ENCODE measurements at regions not wholly inside any gene's neighbourhood (a gene's known extent, or its start where the extent isn't known, plus 50 kb on each side); places are given as distances from the start of the nearest gene placed in this dataset.

- DNase-seq (ENCODE audit: low read depth) = no peak
Observed at GRCh38 chr14:87732562-87732961, 260.4 kb downstream of the GALC start.

GRCh38 chr14:87725318-87725717 is 267.7 kb downstream of the GALC start:
- DNase-seq (ENCODE audit: low read depth) = no peak

GRCh38 chr14:87712396-87713090 is 280.4 kb downstream of the GALC start:
- no peak for DNase-seq (ENCODE audit: low read depth)

- DNase-seq (ENCODE audit: low read depth) = no peak
Observed at GRCh38 chr14:87705439-87705896, 287.5 kb downstream of the GALC start.

- no peak for DNase-seq (ENCODE audit: low read depth)
Observed at GRCh38 chr14:87698481-87698880, 294.5 kb downstream of the GALC start.

- DNase-seq (ENCODE audit: low read depth) = no peak
Observed at GRCh38 chr14:87696485-87696884, 296.5 kb downstream of the GALC start.

GRCh38 chr14:87691042-87691881 is 301.7 kb downstream of the GALC start:
- no peak for DNase-seq (ENCODE audit: low read depth)

GRCh38 chr14:87690076-87690613 is 302.8 kb downstream of the GALC start:
- no peak for DNase-seq (ENCODE audit: low read depth)

GRCh38 chr14:87688524-87688923 is 304.5 kb downstream of the GALC start:
- no peak for DNase-seq (ENCODE audit: low read depth)

GRCh38 chr14:87687420-87687819 is 305.6 kb downstream of the GALC start:
- no peak for DNase-seq (ENCODE audit: low read depth)

- DNase-seq (ENCODE audit: low read depth) = no peak
Observed at GRCh38 chr14:87686746-87687145, 306.2 kb downstream of the GALC start.

GRCh38 chr14:87679866-87680265 is 313.1 kb downstream of the GALC start:
- DNase-seq (ENCODE audit: low read depth) = no peak

GRCh38 chr14:87678624-87679023 is 314.4 kb downstream of the GALC start:
- no peak for DNase-seq (ENCODE audit: low read depth)

- DNase-seq (ENCODE audit: low read depth) = no peak
Observed at GRCh38 chr14:87676814-87677437, 316.1 kb downstream of the GALC start.

GRCh38 chr14:87667659-87668058 is 325.3 kb downstream of the GALC start:
- DNase-seq (ENCODE audit: low read depth) = no peak

GRCh38 chr14:87656315-87656714 is 336.7 kb downstream of the GALC start:
- no peak for DNase-seq (ENCODE audit: low read depth)

GRCh38 chr14:87652278-87652677 is 340.7 kb downstream of the GALC start:
- DNase-seq (ENCODE audit: low read depth) = no peak

- DNase-seq (ENCODE audit: low read depth) = no peak
Observed at GRCh38 chr14:87644689-87645088, 348.3 kb downstream of the GALC start.

- no peak for DNase-seq (ENCODE audit: low read depth)
Observed at GRCh38 chr14:87643005-87643404, 350.0 kb downstream of the GALC start.

- DNase-seq (ENCODE audit: low read depth) = no peak
Observed at GRCh38 chr14:87640553-87640952, 352.4 kb downstream of the GALC start.

GRCh38 chr14:87638196-87638595 is 354.8 kb downstream of the GALC start:
- no peak for DNase-seq (ENCODE audit: low read depth)

- no peak for DNase-seq (ENCODE audit: low read depth)
Observed at GRCh38 chr14:87635442-87635841, 357.5 kb downstream of the GALC start.
